ENCODE measurements at regions not wholly inside any gene's neighbourhood (a gene's known extent, or its start where the extent isn't known, plus 50 kb on each side); places are given as distances from the start of the nearest gene placed in this dataset.

GRCh38 chr11:24082860-24083259, 414.0 kb upstream of the LUZP2 start:
- no peak for TF ChIP-seq CTCF (IDR thresholded peaks at IDR 0.05; ENCODE audit: low read depth, low read length)
- DNase-seq (ENCODE audit: extremely low read depth, low read depth) = no peak

DNA sequence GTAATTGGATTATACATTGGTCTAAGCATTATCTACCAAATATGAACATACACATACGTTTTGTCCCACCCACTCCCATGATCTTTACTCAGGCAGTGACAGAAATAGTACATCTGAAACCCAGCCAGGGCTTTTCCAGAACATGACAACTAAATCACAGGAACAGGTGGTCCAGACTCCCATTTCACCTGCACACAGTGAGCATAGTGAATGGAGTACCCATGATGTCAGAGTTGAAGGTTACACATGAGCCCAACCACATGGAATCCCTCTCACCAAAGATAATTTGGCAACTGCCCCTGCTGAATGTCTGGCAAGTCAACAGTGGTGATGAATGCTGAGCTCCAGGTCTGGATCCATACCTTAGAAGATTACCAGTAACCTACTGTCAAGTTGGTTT, 411.9 kb upstream of the LUZP2 start:
- no peak for TF ChIP-seq CTCF (IDR thresholded peaks at IDR 0.05; ENCODE audit: low read depth, low read length)
- DNase-seq (ENCODE audit: extremely low read depth, low read depth) = no peak

DNA sequence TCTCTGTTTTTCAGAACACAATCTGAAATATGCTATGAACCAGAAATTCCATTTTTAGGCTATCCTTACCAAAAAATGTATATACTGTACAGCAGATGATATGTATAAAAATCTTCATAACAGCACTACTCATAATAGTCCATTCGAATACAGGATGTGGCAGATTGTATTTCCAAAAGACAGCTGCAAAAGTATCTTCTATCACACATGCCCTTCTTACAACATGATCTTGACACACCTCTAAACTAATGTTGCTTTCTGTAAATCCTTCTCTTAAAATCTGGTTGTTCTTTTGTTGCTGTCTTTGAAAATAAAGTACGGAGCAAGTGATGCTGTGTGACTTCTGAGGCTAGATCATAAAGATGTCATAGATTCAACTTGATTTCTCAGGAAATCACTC, 409.9 kb upstream of the LUZP2 start:
- no peak for DNase-seq (ENCODE audit: extremely low read depth, low read depth)
- TF ChIP-seq CTCF (IDR thresholded peaks at IDR 0.05; ENCODE audit: low read depth, low read length) = no peak

- TF ChIP-seq CTCF (IDR thresholded peaks at IDR 0.05; ENCODE audit: low read depth, low read length) = no peak
- DNase-seq (ENCODE audit: extremely low read depth, low read depth) = no peak
Measured at GRCh38 chr11:24091594-24091993, 405.3 kb upstream of the LUZP2 start.

GRCh38 chr11:24093375-24093774, 403.5 kb upstream of the LUZP2 start:
- no peak for TF ChIP-seq CTCF (IDR thresholded peaks at IDR 0.05; ENCODE audit: low read depth, low read length)

GRCh38 chr11:24108609-24109008, 388.2 kb upstream of the LUZP2 start:
- DNase-seq (ENCODE audit: extremely low read depth, low read depth) = no peak
- TF ChIP-seq CTCF (IDR thresholded peaks at IDR 0.05; ENCODE audit: low read depth, low read length) = no peak

More at GRCh38 chr11:24093375-24093774, 403.5 kb upstream of the LUZP2 start:
- DNase-seq (ENCODE audit: extremely low read depth, low read depth) = peak; percentile 1

- no peak for DNase-seq (ENCODE audit: extremely low read depth, low read depth)
- no peak for TF ChIP-seq CTCF (IDR thresholded peaks at IDR 0.05; ENCODE audit: low read depth, low read length)
Measured at GRCh38 chr11:24122291-24122690, 374.6 kb upstream of the LUZP2 start.

Measured in AG09319 (cell line).